Mesendoderm (in vitro differentiated cells): ENCODE measurements at regions not wholly inside any gene's neighbourhood (a gene's known extent, or its start where the extent isn't known, plus 50 kb on each side); places are given as distances from the start of the nearest gene placed in this dataset.

ENCODE experiments used
- DNase-seq: peaks from one replicate; pipeline ENCODE4 v3.0.0; 2013
- H2AK5ac ChIP-seq: 2 replicates; pipeline ENCODE4 v1.6.1; 2013; ENCODE audit warnings: low read length, inconsistent platforms
- H2BK120ac ChIP-seq: 2 replicates; pipeline ENCODE4 v1.6.1; 2013; ENCODE audit warnings: low read depth, mild to moderate bottlenecking, low read length, moderate library complexity, mixed read lengths
- H2BK15ac ChIP-seq: replicated peaks from 2 replicates; pipeline ENCODE4 v1.6.1; 2013; ENCODE audit warnings: low read depth, mild to moderate bottlenecking, moderate library complexity
- H2BK5ac ChIP-seq: 2 replicates; pipeline ENCODE4 v1.6.1; 2013; ENCODE audit warnings: low read length, inconsistent platforms
- H3K18ac ChIP-seq: 2 replicates; pipeline ENCODE4 v1.6.1; 2013; ENCODE audit warnings: mild to moderate bottlenecking, low read length, mixed read lengths
- H3K23ac ChIP-seq: one replicate; pipeline ENCODE4 v1.6.1; 2013; ENCODE audit warnings: low read length
- H3K27ac ChIP-seq: 2 replicates; pipeline ENCODE4 v1.5.1; 2013; ENCODE audit warnings: low read depth, mild to moderate bottlenecking, inconsistent platforms, low read length, moderate library complexity
- H3K27me3 ChIP-seq: 2 replicates; pipeline ENCODE4 v1.6.1; 2013; ENCODE audit warnings: low read length, control low read depth, mild to moderate bottlenecking, inconsistent platforms; ENCODE audit not compliant: insufficient read depth, poor library complexity
- H3K36me3 ChIP-seq: 2 replicates; pipeline ENCODE4 v1.6.1; 2013; ENCODE audit warnings: low read length, inconsistent platforms; ENCODE audit not compliant: control insufficient read depth, insufficient read depth
- H3K4ac ChIP-seq: one replicate; pipeline ENCODE4 v1.6.1; 2013; ENCODE audit warnings: low read depth, mild to moderate bottlenecking, low read length, moderate library complexity
- H3K4me1 ChIP-seq: 2 replicates; pipeline ENCODE4 v1.6.1; 2013; ENCODE audit warnings: low read depth, low read length, inconsistent platforms; ENCODE audit not compliant: control insufficient read depth
- H3K4me2 ChIP-seq: 2 replicates; pipeline ENCODE4 v1.6.1; 2013; ENCODE audit warnings: low read length
- H3K4me3 ChIP-seq: 2 replicates; pipeline ENCODE4 v1.5.1; 2013; ENCODE audit warnings: mild to moderate bottlenecking, low read length
- H3K56ac ChIP-seq: one replicate; pipeline ENCODE4 v1.6.1; 2013; ENCODE audit warnings: low read length
- H3K79me1 ChIP-seq: 2 replicates; pipeline ENCODE4 v1.6.1; 2013; ENCODE audit warnings: low read length, inconsistent platforms
- H3K79me2 ChIP-seq: 2 replicates; pipeline ENCODE4 v1.6.1; 2013; ENCODE audit warnings: mild to moderate bottlenecking, low read length; ENCODE audit not compliant: control insufficient read depth, insufficient read depth
- H3K9ac ChIP-seq: 2 replicates; pipeline ENCODE4 v1.6.1; 2013; ENCODE audit warnings: low read length, inconsistent platforms
- H4K5ac ChIP-seq: one replicate; pipeline ENCODE4 v1.6.1; 2013; ENCODE audit warnings: low read length
- H4K8ac ChIP-seq: one replicate; pipeline ENCODE4 v1.6.1; 2013; ENCODE audit warnings: low read depth, mild to moderate bottlenecking, control low read depth, low read length, moderate library complexity
- WGBS: extraction: QIAGEN DNeasy Blood & Tissue Kit; methylation state at CpG from one replicate; pipeline ENCODE4 v1.1.7; 2013; ENCODE audit warnings: low lambda C conversion rate, missing lambda C conversion rate; ENCODE audit not compliant: insufficient coverage; ENCODE audit errors: extremely low coverage; 5-methylcytosine and 5-hydroxymethylcytosine counted together

- no peak overlapping the region for H3K9ac ChIP-seq
- DNase-seq, result no peak
- no peak overlapping the region for H3K27ac ChIP-seq
- H3K18ac ChIP-seq, result no peak overlapping the region
- H2BK5ac ChIP-seq, result no peak overlapping the region
- no peak overlapping the region for H3K4ac ChIP-seq
- H3K79me2 ChIP-seq, result no peaks in the 10 kb centered on the region
- no peak overlapping the region for H3K56ac ChIP-seq
- no peaks in the 10 kb centered on the region for H3K36me3 ChIP-seq
- H4K5ac ChIP-seq, result no peak overlapping the region
- no peak overlapping the region for H3K4me2 ChIP-seq
- no peak overlapping the region for H2AK5ac ChIP-seq
- no peaks in the 10 kb centered on the region for H3K4me1 ChIP-seq
- WGBS, result no CpG with 5 or more reads among the region's 16 CpGs
- no peak overlapping the region for H3K23ac ChIP-seq
- no peak overlapping the region for H2BK15ac ChIP-seq
- H3K27me3 ChIP-seq, result no peaks in the 10 kb centered on the region
- H3K4me3 ChIP-seq, result no peak overlapping the region
- H2BK120ac ChIP-seq, result no peak overlapping the region
- no peaks in the 10 kb centered on the region for H3K79me1 ChIP-seq
- no peak overlapping the region for H4K8ac ChIP-seq
Observed at GRCh38 chr22:49629586-49630447, 197.9 kb downstream of the BRD1 start.

- Histone ChIP-seq H2BK15ac (no peak overlapping the region), H3K18ac (no peak overlapping the region), H3K4me1 (no peaks in the 10 kb centered on the region), H3K4ac (no peak overlapping the region), H4K5ac (no peak overlapping the region), H3K9ac (no peak overlapping the region), H3K56ac (no peak overlapping the region), H2AK5ac (no peak overlapping the region), H3K79me1 (no peaks in the 10 kb centered on the region), H2BK5ac (no peak overlapping the region), H3K4me3 (no peak overlapping the region), H3K27ac (no peak overlapping the region), H3K36me3 (no peaks in the 10 kb centered on the region), H3K23ac (no peak overlapping the region), H4K8ac (no peak overlapping the region), H2BK120ac (no peak overlapping the region), H3K27me3 (no peaks in the 10 kb centered on the region), H3K4me2 (no peak overlapping the region), H3K79me2 (no peaks in the 10 kb centered on the region)
- no peak for DNase-seq
- WGBS, result no CpG with 5 or more reads among the region's 8 CpGs
Observed at GRCh38 chr22:49629261-49629570, 198.5 kb downstream of the BRD1 start.

GRCh38 chr22:49628391-49629260 lies 199.0 kb downstream of the BRD1 start:
- no peak overlapping the region for H3K4ac ChIP-seq
- no peak for DNase-seq
- H3K18ac ChIP-seq, result no peak overlapping the region
- H3K79me2 ChIP-seq, result no peaks in the 10 kb centered on the region
- no peak overlapping the region for H2BK15ac ChIP-seq
- no peak overlapping the region for H3K23ac ChIP-seq
- WGBS, result no CpG with 5 or more reads among the region's 27 CpGs
- H3K36me3 ChIP-seq, result no peaks in the 10 kb centered on the region
- H3K9ac ChIP-seq, result no peak overlapping the region
- H3K27me3 ChIP-seq, result no peaks in the 10 kb centered on the region
- H3K4me2 ChIP-seq, result no peak overlapping the region
- no peak overlapping the region for H3K4me3 ChIP-seq
- H3K79me1 ChIP-seq, result no peaks in the 10 kb centered on the region
- H3K27ac ChIP-seq, result no peak overlapping the region
- H2BK5ac ChIP-seq, result no peak overlapping the region
- no peak overlapping the region for H2BK120ac ChIP-seq
- no peaks in the 10 kb centered on the region for H3K4me1 ChIP-seq
- H4K5ac ChIP-seq, result no peak overlapping the region
- no peak overlapping the region for H4K8ac ChIP-seq
- H2AK5ac ChIP-seq, result no peak overlapping the region
- H3K56ac ChIP-seq, result no peak overlapping the region

GRCh38 chr22:49627217-49628181 lies 200.2 kb downstream of the BRD1 start:
- Histone ChIP-seq H3K79me2 (no peaks in the 10 kb centered on the region), H3K23ac (no peak overlapping the region), H3K27ac (no peak overlapping the region), H2BK120ac (no peak overlapping the region), H3K18ac (no peak overlapping the region), H3K79me1 (no peaks in the 10 kb centered on the region), H3K4ac (no peak overlapping the region), H3K4me2 (no peak overlapping the region), H3K4me3 (no peak overlapping the region), H3K4me1 (no peaks in the 10 kb centered on the region), H2BK15ac (no peak overlapping the region), H3K9ac (no peak overlapping the region), H2AK5ac (no peak overlapping the region), H4K8ac (no peak overlapping the region), H3K27me3 (no peaks in the 10 kb centered on the region), H2BK5ac (no peak overlapping the region), H3K36me3 (no peaks in the 10 kb centered on the region), H4K5ac (no peak overlapping the region), H3K56ac (no peak overlapping the region)
- peak; percentile 46 for DNase-seq
- WGBS, result no CpG with 5 or more reads among the region's 31 CpGs

DNA sequence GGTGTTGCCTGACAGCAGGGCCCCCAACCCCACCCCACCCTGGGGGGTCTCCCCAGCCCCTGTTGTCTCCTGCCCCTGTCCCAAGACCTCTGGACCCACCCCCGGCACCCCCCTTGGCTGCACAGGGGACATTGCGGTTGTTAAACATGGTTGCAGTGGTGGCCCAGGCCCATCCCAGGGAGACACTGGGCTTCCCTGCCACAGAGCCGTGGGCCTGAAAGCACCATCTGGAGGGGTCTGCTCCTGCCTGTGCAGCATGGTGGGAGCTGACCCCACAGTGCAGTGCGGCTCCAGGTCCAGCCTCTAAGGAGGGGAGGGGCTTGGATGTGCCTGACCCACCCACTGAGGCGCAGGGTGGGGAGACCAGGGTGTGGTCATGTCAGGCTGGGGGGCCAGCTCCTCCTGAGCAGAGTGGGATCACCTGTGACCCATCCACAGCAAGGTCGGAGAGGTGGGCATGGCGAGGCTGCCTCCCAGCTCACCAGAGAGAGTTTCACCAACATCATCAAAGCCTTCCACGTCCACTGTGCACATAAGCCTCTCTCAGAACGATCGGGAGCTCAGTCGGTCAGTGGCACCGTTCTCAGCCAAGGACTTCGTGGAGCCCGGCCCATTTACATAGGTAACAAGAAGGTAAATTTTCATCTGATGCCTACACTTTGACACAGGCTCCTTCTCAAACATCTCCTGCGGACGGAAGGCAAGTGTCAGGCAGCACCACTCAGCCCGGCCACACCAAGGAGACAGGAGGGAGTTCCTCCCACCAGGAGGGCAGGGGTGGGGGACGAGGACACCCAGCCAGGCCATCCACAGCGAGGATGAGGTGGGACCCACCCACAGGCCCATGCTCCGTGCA lies 201.1 kb downstream of the BRD1 start:
- no CpG with 5 or more reads among the region's 20 CpGs for WGBS
- no peak overlapping the region for H3K56ac ChIP-seq
- H3K36me3 ChIP-seq, result no peaks in the 10 kb centered on the region

More for the DNA sequence above, 201.1 kb downstream of the BRD1 start:
- H2BK15ac ChIP-seq, result no peak overlapping the region
- no peak overlapping the region for H2BK120ac ChIP-seq
- H2BK5ac ChIP-seq, result no peak overlapping the region
- no peak overlapping the region for H3K4ac ChIP-seq
- H2AK5ac ChIP-seq, result no peak overlapping the region
- H4K8ac ChIP-seq, result no peak overlapping the region
- H3K79me1 ChIP-seq, result no peaks in the 10 kb centered on the region
- no peak for DNase-seq
- H3K23ac ChIP-seq, result no peak overlapping the region
- no peak overlapping the region for H3K27ac ChIP-seq
- H3K79me2 ChIP-seq, result no peaks in the 10 kb centered on the region
- H4K5ac ChIP-seq, result no peak overlapping the region
- no peaks in the 10 kb centered on the region for H3K27me3 ChIP-seq
- no peak overlapping the region for H3K4me3 ChIP-seq
- no peaks in the 10 kb centered on the region for H3K4me1 ChIP-seq
- H3K4me2 ChIP-seq, result no peak overlapping the region
- no peak overlapping the region for H3K18ac ChIP-seq
- H3K9ac ChIP-seq, result no peak overlapping the region
